ENCODE measurements at regions not wholly inside any gene's neighbourhood (a gene's known extent, or its start where the extent isn't known, plus 50 kb on each side); places are given as distances from the start of the nearest gene placed in this dataset.

DNA sequence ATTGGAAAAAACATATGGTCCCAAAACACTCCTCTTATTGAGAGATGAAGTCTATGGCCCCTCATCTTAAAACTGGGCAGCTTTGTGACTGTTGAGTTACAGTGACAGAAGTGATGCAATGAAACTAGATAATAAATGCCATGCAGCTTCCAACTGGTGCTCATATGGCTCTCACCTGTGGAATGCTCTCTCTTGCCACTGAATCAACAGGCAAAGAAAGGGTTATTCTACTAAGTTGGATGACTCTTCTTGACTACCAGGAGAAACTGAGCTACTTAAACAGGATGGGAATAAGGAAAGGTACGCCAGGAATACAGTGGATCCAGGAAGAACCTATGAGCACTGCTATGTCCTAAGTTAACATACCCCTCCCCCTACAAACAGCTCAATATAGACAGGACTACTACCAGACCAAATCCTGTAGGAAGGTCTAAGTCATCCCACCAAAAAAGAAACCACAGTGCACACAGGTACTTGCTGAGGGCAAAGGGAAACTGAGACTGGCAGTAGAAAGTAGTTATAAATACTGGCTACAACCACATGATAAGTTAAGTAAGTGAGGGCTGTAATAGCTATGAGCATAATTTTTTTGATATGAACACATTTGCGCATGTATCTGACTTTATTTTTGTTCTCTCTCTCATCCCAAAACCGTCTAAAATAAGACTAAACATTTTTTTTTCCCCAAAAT, 398.5 kb downstream of the ZFHX3 start:
- no peak for TF ChIP-seq CTCF (IDR thresholded peaks at IDR 0.05)
- no peak for TF ChIP-seq POLR2A (IDR thresholded peaks at IDR 0.05)

Measured in right lobe of liver (tissue), 4 donors.